ENCODE measurements at regions not wholly inside any gene's neighbourhood (a gene's known extent, or its start where the extent isn't known, plus 50 kb on each side); places are given as distances from the start of the nearest gene placed in this dataset.

- TF ChIP-seq HMBOX1 (IDR thresholded peaks at IDR 0.05) (no peak), RAD51 (IDR thresholded peaks at IDR 0.05; ENCODE audit: borderline replicate concordance, low read depth) (no peak)
- TF ChIP-seq, protein P1, sequence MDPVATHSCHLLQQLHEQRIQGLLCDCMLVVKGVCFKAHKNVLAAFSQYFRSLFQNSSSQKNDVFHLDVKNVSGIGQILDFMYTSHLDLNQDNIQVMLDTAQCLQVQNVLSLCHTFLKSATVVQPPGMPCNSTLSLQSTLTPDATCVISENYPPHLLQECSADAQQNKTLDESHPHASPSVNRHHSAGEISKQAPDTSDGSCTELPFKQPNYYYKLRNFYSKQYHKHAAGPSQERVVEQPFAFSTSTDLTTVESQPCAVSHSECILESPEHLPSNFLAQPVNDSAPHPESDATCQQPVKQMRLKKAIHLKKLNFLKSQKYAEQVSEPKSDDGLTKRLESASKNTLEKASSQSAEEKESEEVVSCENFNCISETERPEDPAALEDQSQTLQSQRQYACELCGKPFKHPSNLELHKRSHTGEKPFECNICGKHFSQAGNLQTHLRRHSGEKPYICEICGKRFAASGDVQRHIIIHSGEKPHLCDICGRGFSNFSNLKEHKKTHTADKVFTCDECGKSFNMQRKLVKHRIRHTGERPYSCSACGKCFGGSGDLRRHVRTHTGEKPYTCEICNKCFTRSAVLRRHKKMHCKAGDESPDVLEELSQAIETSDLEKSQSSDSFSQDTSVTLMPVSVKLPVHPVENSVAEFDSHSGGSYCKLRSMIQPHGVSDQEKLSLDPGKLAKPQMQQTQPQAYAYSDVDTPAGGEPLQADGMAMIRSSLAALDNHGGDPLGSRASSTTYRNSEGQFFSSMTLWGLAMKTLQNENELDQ (CRISPR knock-in tag; IDR thresholded peaks at IDR 0.05; ENCODE audit: borderline replicate concordance) = no peak
These were observed 346.8 kb upstream of the FMN2 start (continued) for GRCh38 chr1:239744851-239745250.

GRCh38 chr1:239755107-239755912 lies 336.4 kb upstream of the FMN2 start:
- ATAC-seq (no peak), DNase-seq (ENCODE audit: extremely low read depth in 1 of 4, low spot score in 3 of 4) (no peak), FAIRE-seq (no peak)
- no peak overlapping the region for H3K4me3 ChIP-seq
- in situ Hi-C loops (cut with MboI) = no loop called here
- H3K27ac ChIP-seq (ENCODE audit: extremely low read depth, low read depth, low read length) = no peak overlapping the region
- no peaks in the 10 kb centered on the region for H3K9me1 ChIP-seq (ENCODE audit: control insufficient read depth, insufficient read depth, low read length)
- BruUV-seq (replicated peaks) = no TSS peak
- ChIA-PET CTCF (ENCODE audit: low intra/inter-chr PET ratio) (no interaction called here), POLR2A (no interaction called here)
- H3K4me2 ChIP-seq (ENCODE audit: insufficient read depth, low read length) = no peak overlapping the region
- no peaks in the 10 kb centered on the region for H3K27me3 ChIP-seq (ENCODE audit: control insufficient read depth in 2 of 2, insufficient read depth in 2 of 2, low read length in 2 of 2)
- no peaks in the 10 kb centered on the region for H3K36me3 ChIP-seq (ENCODE audit: control insufficient read depth, insufficient read depth, low read length)
- H3K4me1 ChIP-seq (replicated peaks in 1 of 2; ENCODE audit: control insufficient read depth in 2 of 2, insufficient read depth in 2 of 2, low read length in 2 of 2) = no peaks in the 10 kb centered on the region
- no peak overlapping the region for H2AFZ ChIP-seq (ENCODE audit: low read depth, low read length)
- H3K9ac ChIP-seq (ENCODE audit: insufficient read depth in 1 of 2, low read depth in 2 of 2, low read length in 2 of 2) = no peak overlapping the region
- intact Hi-C loops (cut with micrococcal nuclease) = no loop called here
- TF ChIP-seq SNIP1 (IDR thresholded peaks at IDR 0.05; ENCODE audit: low read depth) (no peak), AFF4 (CRISPR knock-in tag; IDR thresholded peaks at IDR 0.05) (no peak), ZNF583 (CRISPR knock-in tag; IDR thresholded peaks at IDR 0.05) (no peak), TAF7 (tag; IDR thresholded peaks at IDR 0.05) (no peak)
- TF ChIP-seq, protein P2, sequence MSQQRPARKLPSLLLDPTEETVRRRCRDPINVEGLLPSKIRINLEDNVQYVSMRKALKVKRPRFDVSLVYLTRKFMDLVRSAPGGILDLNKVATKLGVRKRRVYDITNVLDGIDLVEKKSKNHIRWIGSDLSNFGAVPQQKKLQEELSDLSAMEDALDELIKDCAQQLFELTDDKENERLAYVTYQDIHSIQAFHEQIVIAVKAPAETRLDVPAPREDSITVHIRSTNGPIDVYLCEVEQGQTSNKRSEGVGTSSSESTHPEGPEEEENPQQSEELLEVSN (IDR thresholded peaks at IDR 0.05; ENCODE audit: borderline replicate concordance in 1 of 2, extremely low read depth in 1 of 2, insufficient read depth in 1 of 2, insufficient read length in 1 of 2, low read depth in 1 of 2, low read length in 1 of 2, poor library complexity in 1 of 2, severe bottlenecking in 1 of 2) = no peak
- H4K20me1 ChIP-seq (replicated peaks; ENCODE audit: control insufficient read depth, insufficient read depth, low read length) = no peaks in the 10 kb centered on the region
- no peaks in the 10 kb centered on the region for H3K79me2 ChIP-seq (ENCODE audit: control insufficient read depth, insufficient read depth, low read length)
- H3K9me3 ChIP-seq (replicated peaks; ENCODE audit: control insufficient read depth, insufficient read depth, low read depth, low read length) = no peaks in the 10 kb centered on the region
- 0% methylated on average over 2 of the region's 2 CpGs for WGBS (ENCODE audit: insufficient coverage, low coverage, missing lambda C conversion rate)

All from K562 (cell line).